Testis (tissue), 2 donors: ENCODE measurements at regions not wholly inside any gene's neighbourhood (a gene's known extent, or its start where the extent isn't known, plus 50 kb on each side); places are given as distances from the start of the nearest gene placed in this dataset.
"Not testable (repeated sequence)": the region's sequence is repeated elsewhere in the genome, so short reads cannot be mapped to it uniquely, and the experiment has no call there.

Experiments used
- CTCF ChIP-seq, 3 experiments: fragments of 450-650 bp in 2 of 3; fragments of 200-600 bp in 1 of 3; sonication (generic) in 1 of 3; IDR thresholded peaks; one replicate each; pipeline ENCODE4 v1.5.1; 2016 to 2019; ENCODE audit warnings: antibody characterized with exemption in 3 of 3, mild to moderate bottlenecking in 2 of 3, moderate library complexity in 1 of 3
- POLR2A ChIP-seq: fragments of 450-650 bp; IDR thresholded peaks from one replicate; pipeline ENCODE4 v1.6.1; 2017; ENCODE audit warnings: antibody characterized with exemption, mild to moderate bottlenecking, moderate library complexity

GRCh38 chr1:213808288-213808687 is 179.5 kb upstream of the PROX1 start:
- TF ChIP-seq CTCF (IDR thresholded peaks at IDR 0.05); POLR2A: not testable (repeated sequence)
